Thyroid gland (tissue), 4 donors: ENCODE measurements at regions not wholly inside any gene's neighbourhood (a gene's known extent, or its start where the extent isn't known, plus 50 kb on each side); places are given as distances from the start of the nearest gene placed in this dataset.

Experiments
- DNase-seq, 2 donors: peaks; one replicate each; pipeline ENCODE4 v3.0.0-alpha.2; 2019
- H3K27ac ChIP-seq, 3 donors: fragments of 200-600 bp; sonication (generic); 1 replicate in 2 of 3; 2 replicates in 1 of 3; pipeline ENCODE4 v1.5.1; 2016 to 2019; ENCODE audit warnings: mild to moderate bottlenecking in 1 of 3, moderate library complexity in 1 of 3
- H3K27me3 ChIP-seq: fragments of 200-600 bp; sonication (generic); one replicate; pipeline ENCODE4 v1.5.1; 2019
- H3K36me3 ChIP-seq, 2 donors: fragments of 200-600 bp; sonication (generic); one replicate each; pipeline ENCODE4 v1.5.1; 2016 to 2019
- H3K4me1 ChIP-seq, 2 donors: fragments of 200-600 bp; sonication (generic); one replicate each; pipeline ENCODE4 v1.5.1; 2017 to 2019
- H3K4me3 ChIP-seq, 3 donors: fragments of 200-600 bp; sonication (generic); replicated peaks in 1 of 3; 1 replicate in 2 of 3; 2 replicates in 1 of 3; pipeline ENCODE4 v1.5.1; 2016; ENCODE audit warnings: mild to moderate bottlenecking in 1 of 3
- H3K9me3 ChIP-seq: fragments of 200-600 bp; sonication (generic); one replicate; pipeline ENCODE4 v1.5.1; 2017
- POLR2A ChIP-seq, 2 donors: fragments of 450-650 bp; IDR thresholded peaks; one replicate each; pipeline ENCODE4 v1.6.1; 2017; ENCODE audit warnings: antibody characterized with exemption in 2 of 2, mild to moderate bottlenecking in 2 of 2, moderate library complexity in 1 of 2
- WGBS, 2 donors: methylation state at CpG; one replicate each; pipeline ENCODE4 v1.1.5; 2017; 5-methylcytosine and 5-hydroxymethylcytosine counted together
- intact Hi-C: fragments of 100-400 bp; cut with DNase I; formaldehyde crosslinking; loops from one replicate; pipeline ENCODE4 v1.15.1; 2023
- TF ChIP-seq, protein P1 (sequence below), 6 experiments: fragments of 200-600 bp in 3 of 6; fragments of 450-650 bp in 3 of 6; sonication (generic) in 3 of 6; IDR thresholded peaks; one replicate each; pipeline ENCODE4 v1.5.1; 2016 to 2019; ENCODE audit warnings: antibody characterized with exemption in 6 of 6, mild to moderate bottlenecking in 2 of 6, inconsistent platforms in 1 of 6, moderate library complexity in 1 of 6

DNA sequence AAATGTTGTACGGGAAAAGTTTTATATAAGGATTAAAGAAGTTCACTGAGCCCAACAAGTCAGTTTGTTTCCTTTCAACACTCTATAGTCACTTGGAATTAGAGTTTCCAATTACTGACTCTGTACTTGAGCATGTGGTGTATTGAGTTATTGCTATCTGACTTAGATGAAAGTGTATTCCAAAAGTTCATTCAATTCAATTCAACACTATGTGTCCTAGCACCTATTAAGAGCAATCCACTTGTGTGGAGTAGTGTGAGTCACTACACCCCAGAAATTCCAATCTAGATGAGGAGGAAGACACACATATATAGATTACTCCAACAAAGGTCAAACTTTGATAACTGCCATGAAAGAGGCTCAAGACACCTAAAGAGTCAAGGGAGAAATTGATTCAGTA, 98.2 kb upstream of the SLCO6A1 start:
- intact Hi-C loops: no loop called here
- 98 to 100% methylated on average over 1 of the region's 1 CpG for WGBS, 2 donors
- Histone ChIP-seq H3K4me3 (no peak overlapping the region), H3K36me3 (no peaks in the 10 kb centered on the region), H3K27ac (no peak overlapping the region), H3K4me1 (no peaks in the 10 kb centered on the region), H3K9me3 (no peaks in the 10 kb centered on the region), H3K27me3 (no peaks in the 10 kb centered on the region)
- no peak for DNase-seq
- no peak for TF ChIP-seq POLR2A (IDR thresholded peaks at IDR 0.05)
- TF ChIP-seq, protein P1, sequence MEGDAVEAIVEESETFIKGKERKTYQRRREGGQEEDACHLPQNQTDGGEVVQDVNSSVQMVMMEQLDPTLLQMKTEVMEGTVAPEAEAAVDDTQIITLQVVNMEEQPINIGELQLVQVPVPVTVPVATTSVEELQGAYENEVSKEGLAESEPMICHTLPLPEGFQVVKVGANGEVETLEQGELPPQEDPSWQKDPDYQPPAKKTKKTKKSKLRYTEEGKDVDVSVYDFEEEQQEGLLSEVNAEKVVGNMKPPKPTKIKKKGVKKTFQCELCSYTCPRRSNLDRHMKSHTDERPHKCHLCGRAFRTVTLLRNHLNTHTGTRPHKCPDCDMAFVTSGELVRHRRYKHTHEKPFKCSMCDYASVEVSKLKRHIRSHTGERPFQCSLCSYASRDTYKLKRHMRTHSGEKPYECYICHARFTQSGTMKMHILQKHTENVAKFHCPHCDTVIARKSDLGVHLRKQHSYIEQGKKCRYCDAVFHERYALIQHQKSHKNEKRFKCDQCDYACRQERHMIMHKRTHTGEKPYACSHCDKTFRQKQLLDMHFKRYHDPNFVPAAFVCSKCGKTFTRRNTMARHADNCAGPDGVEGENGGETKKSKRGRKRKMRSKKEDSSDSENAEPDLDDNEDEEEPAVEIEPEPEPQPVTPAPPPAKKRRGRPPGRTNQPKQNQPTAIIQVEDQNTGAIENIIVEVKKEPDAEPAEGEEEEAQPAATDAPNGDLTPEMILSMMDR (IDR thresholded peaks at IDR 0.05): no peak

- Histone ChIP-seq H3K27me3 (no peaks in the 10 kb centered on the region), H3K9me3 (no peaks in the 10 kb centered on the region), H3K4me3 (no peak overlapping the region), H3K27ac (no peak overlapping the region), H3K4me1 (no peaks in the 10 kb centered on the region), H3K36me3 (no peaks in the 10 kb centered on the region)
- TF ChIP-seq POLR2A (IDR thresholded peaks at IDR 0.05): no peak
- TF ChIP-seq, protein P1 (IDR thresholded peaks at IDR 0.05): no peak
- intact Hi-C loops: no loop called here
- 97 to 98% methylated on average over 2 of the region's 2 CpGs for WGBS, 2 donors
- DNase-seq: no peak
These were observed 100.5 kb upstream of the SLCO6A1 start for GRCh38 chr5:102599289-102599688.

GRCh38 chr5:102600964-102601363, 102.2 kb upstream of the SLCO6A1 start:
- H3K9me3 ChIP-seq: no peaks in the 10 kb centered on the region
- no peak overlapping the region for H3K4me3 ChIP-seq
- no peaks in the 10 kb centered on the region for H3K27me3 ChIP-seq
- WGBS, 2 donors: 74 to 76% methylated on average over 3 of the region's 3 CpGs
- TF ChIP-seq, protein P1 (IDR thresholded peaks at IDR 0.05): no peak
- no peak for TF ChIP-seq POLR2A (IDR thresholded peaks at IDR 0.05)
- no peak for DNase-seq
- no peaks in the 10 kb centered on the region for H3K36me3 ChIP-seq
- H3K27ac ChIP-seq: no peak overlapping the region
- no peaks in the 10 kb centered on the region for H3K4me1 ChIP-seq
- intact Hi-C loops: no loop called here

DNA sequence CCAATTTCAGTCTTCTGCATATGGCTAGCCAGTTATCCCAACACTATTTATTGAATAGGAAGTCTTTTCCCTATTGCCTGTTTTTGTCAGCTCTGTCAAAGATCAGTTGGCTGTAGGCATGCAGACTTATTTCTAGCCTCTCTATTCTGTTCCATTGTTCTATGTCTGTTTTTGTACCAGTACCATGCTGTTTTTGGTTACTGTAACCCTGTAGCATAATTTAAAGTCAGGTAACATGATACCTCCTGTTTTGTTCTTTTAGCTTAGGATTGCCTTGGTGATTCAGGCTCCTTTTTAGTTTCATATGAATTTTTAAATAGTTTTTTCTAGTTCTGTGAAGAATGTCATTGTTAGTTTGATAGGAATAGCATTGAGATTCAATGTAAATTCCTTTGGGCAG, 104.9 kb upstream of the SLCO6A1 start:
- H3K4me3 ChIP-seq: no peak overlapping the region
- intact Hi-C loops: no loop called here
- no peak for DNase-seq
- H3K36me3 ChIP-seq: no peaks in the 10 kb centered on the region
- H3K27ac ChIP-seq: no peak overlapping the region
- TF ChIP-seq, protein P1 (IDR thresholded peaks at IDR 0.05): no peak
- no peak for TF ChIP-seq POLR2A (IDR thresholded peaks at IDR 0.05)
- H3K4me1 ChIP-seq: no peaks in the 10 kb centered on the region
- no peaks in the 10 kb centered on the region for H3K27me3 ChIP-seq
- no peaks in the 10 kb centered on the region for H3K9me3 ChIP-seq

- H3K27me3 ChIP-seq: no peaks in the 10 kb centered on the region
- H3K27ac ChIP-seq: no peak overlapping the region
- no peaks in the 10 kb centered on the region for H3K36me3 ChIP-seq
- TF ChIP-seq, protein P1 (IDR thresholded peaks at IDR 0.05): no peak
- TF ChIP-seq POLR2A (IDR thresholded peaks at IDR 0.05): no peak
- no peaks in the 10 kb centered on the region for H3K4me1 ChIP-seq
- WGBS, 2 donors: 81 to 83% methylated on average over 4 of the region's 4 CpGs
- DNase-seq: no peak
- intact Hi-C loops: no loop called here
- no peak overlapping the region for H3K4me3 ChIP-seq
- H3K9me3 ChIP-seq: no peaks in the 10 kb centered on the region
These were observed 109.6 kb upstream of the SLCO6A1 start for GRCh38 chr5:102608414-102608813.
